GM23338 (cell line): ENCODE measurements at regions not wholly inside any gene's neighbourhood (a gene's known extent, or its start where the extent isn't known, plus 50 kb on each side); places are given as distances from the start of the nearest gene placed in this dataset.

ENCODE experiments used
- ETS1 ChIP-seq: IDR thresholded peaks from 2 replicates; pipeline ENCODE4 v1.6.1; 2016; ENCODE audit warnings: antibody characterized with exemption
- EZH2 ChIP-seq: fragments of 200-600 bp; sonication (generic); IDR thresholded peaks from one replicate; pipeline ENCODE4 v1.8.0; 2017; ENCODE audit warnings: antibody characterized with exemption, mild to moderate bottlenecking, low read depth; ENCODE audit not compliant: unreplicated experiment
- EZH2phosphoT487 ChIP-seq: fragments of 200-600 bp; sonication (generic); IDR thresholded peaks from one replicate; pipeline ENCODE4 v1.8.1; 2018; ENCODE audit warnings: antibody characterized with exemption; ENCODE audit not compliant: unreplicated experiment
- REST ChIP-seq: IDR thresholded peaks from one replicate; pipeline ENCODE4 v1.6.1; 2018; ENCODE audit warnings: antibody characterized with exemption; ENCODE audit not compliant: unreplicated experiment
- ZNF331 ChIP-seq: fragments of 250-450 bp; sonication (Bioruptor Pico); IDR thresholded peaks from 2 replicates; pipeline ENCODE4 v1.5.0; 2020; ENCODE audit warnings: low read depth, mild to moderate bottlenecking, moderate library complexity
- TF ChIP-seq, protein P1 (sequence below): fragments of 250-450 bp; sonication (Bioruptor Pico); IDR thresholded peaks from 2 replicates; pipeline ENCODE4 v1.5.0; 2020; ENCODE audit warnings: mild to moderate bottlenecking, moderate library complexity
- TF ChIP-seq, protein P2 (sequence below), 2 experiments: fragments of 200-600 bp in 1 of 2; sonication (generic) in 1 of 2; conservative IDR thresholded peaks; 2 replicates each; pipeline versions ENCODE4 v1.5.1 to v1.6.1; 2016 to 2017; ENCODE audit warnings: antibody characterized with exemption in 2 of 2, low read depth in 2 of 2, mild to moderate bottlenecking in 2 of 2, moderate library complexity in 1 of 2

- TF ChIP-seq, protein P1, sequence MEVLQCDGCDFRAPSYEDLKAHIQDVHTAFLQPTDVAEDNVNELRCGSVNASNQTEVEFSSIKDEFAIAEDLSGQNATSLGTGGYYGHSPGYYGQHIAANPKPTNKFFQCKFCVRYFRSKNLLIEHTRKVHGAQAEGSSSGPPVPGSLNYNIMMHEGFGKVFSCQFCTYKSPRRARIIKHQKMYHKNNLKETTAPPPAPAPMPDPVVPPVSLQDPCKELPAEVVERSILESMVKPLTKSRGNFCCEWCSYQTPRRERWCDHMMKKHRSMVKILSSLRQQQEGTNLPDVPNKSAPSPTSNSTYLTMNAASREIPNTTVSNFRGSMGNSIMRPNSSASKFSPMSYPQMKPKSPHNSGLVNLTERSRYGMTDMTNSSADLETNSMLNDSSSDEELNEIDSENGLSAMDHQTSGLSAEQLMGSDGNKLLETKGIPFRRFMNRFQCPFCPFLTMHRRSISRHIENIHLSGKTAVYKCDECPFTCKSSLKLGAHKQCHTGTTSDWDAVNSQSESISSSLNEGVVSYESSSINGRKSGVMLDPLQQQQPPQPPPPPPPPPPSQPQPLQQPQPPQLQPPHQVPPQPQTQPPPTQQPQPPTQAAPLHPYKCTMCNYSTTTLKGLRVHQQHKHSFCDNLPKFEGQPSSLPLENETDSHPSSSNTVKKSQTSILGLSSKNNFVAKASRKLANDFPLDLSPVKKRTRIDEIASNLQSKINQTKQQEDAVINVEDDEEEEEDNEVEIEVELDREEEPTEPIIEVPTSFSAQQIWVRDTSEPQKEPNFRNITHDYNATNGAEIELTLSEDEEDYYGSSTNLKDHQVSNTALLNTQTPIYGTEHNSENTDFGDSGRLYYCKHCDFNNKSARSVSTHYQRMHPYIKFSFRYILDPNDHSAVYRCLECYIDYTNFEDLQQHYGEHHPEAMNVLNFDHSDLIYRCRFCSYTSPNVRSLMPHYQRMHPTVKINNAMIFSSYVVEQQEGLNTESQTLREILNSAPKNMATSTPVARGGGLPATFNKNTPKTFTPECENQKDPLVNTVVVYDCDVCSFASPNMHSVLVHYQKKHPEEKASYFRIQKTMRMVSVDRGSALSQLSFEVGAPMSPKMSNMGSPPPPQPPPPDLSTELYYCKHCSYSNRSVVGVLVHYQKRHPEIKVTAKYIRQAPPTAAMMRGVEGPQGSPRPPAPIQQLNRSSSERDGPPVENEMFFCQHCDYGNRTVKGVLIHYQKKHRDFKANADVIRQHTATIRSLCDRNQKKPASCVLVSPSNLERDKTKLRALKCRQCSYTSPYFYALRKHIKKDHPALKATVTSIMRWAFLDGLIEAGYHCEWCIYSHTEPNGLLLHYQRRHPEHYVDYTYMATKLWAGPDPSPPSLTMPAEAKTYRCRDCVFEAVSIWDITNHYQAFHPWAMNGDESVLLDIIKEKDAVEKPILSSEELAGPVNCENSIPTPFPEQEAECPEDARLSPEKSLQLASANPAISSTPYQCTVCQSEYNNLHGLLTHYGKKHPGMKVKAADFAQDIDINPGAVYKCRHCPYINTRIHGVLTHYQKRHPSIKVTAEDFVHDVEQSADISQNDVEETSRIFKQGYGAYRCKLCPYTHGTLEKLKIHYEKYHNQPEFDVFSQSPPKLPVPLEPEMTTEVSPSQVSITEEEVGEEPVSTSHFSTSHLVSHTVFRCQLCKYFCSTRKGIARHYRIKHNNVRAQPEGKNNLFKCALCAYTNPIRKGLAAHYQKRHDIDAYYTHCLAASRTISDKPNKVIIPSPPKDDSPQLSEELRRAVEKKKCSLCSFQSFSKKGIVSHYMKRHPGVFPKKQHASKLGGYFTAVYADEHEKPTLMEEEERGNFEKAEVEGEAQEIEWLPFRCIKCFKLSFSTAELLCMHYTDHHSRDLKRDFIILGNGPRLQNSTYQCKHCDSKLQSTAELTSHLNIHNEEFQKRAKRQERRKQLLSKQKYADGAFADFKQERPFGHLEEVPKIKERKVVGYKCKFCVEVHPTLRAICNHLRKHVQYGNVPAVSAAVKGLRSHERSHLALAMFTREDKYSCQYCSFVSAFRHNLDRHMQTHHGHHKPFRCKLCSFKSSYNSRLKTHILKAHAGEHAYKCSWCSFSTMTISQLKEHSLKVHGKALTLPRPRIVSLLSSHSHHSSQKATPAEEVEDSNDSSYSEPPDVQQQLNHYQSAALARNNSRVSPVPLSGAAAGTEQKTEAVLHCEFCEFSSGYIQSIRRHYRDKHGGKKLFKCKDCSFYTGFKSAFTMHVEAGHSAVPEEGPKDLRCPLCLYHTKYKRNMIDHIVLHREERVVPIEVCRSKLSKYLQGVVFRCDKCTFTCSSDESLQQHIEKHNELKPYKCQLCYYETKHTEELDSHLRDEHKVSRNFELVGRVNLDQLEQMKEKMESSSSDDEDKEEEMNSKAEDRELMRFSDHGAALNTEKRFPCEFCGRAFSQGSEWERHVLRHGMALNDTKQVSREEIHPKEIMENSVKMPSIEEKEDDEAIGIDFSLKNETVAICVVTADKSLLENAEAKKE (CRISPR knock-in tag): no peak
- TF ChIP-seq, protein P2, sequence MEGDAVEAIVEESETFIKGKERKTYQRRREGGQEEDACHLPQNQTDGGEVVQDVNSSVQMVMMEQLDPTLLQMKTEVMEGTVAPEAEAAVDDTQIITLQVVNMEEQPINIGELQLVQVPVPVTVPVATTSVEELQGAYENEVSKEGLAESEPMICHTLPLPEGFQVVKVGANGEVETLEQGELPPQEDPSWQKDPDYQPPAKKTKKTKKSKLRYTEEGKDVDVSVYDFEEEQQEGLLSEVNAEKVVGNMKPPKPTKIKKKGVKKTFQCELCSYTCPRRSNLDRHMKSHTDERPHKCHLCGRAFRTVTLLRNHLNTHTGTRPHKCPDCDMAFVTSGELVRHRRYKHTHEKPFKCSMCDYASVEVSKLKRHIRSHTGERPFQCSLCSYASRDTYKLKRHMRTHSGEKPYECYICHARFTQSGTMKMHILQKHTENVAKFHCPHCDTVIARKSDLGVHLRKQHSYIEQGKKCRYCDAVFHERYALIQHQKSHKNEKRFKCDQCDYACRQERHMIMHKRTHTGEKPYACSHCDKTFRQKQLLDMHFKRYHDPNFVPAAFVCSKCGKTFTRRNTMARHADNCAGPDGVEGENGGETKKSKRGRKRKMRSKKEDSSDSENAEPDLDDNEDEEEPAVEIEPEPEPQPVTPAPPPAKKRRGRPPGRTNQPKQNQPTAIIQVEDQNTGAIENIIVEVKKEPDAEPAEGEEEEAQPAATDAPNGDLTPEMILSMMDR (conservative IDR thresholded peaks at IDR 0.05; ENCODE audit: low read depth in 2 of 2): no peak
- TF ChIP-seq EZH2 (no peak), REST (no peak), EZH2phosphoT487 (no peak), ETS1 (no peak), ZNF331 (CRISPR knock-in tag) (no peak)
These were observed 237.9 kb downstream of the NSG2 start (continued) for GRCh38 chr5:174283211-174284005.
